Activated naive CD4-positive, alpha-beta T cell treated with anti-CD3 and anti-CD28 coated beads, Interleukin-2, amount 10 ng/mL, durations not matched to agents 7 days and 5 days (primary cell): ENCODE measurements at regions not wholly inside any gene's neighbourhood (a gene's known extent, or its start where the extent isn't known, plus 50 kb on each side); places are given as distances from the start of the nearest gene placed in this dataset.

Experiments used
- CTCF ChIA-PET: fragments of 350-600 bp; sonication (Branson Sonifier 250); formaldehyde crosslinking; loops from one replicate; lab custom pipeline; 2021; ENCODE audit warnings: antibody characterized with exemption; lab: Charles Lee
- DNase-seq: peaks from one replicate; pipeline ENCODE4 v3.0.0-alpha.2; 2020
- H3K27ac Mint-ChIP-seq: one replicate; pipeline ENCODE4 v1.8.0; 2021; ENCODE audit warnings: mild to moderate bottlenecking, moderate library complexity, mixed read lengths
- H3K27me3 Mint-ChIP-seq: one replicate; pipeline ENCODE4 v1.8.0; 2021; ENCODE audit warnings: mild to moderate bottlenecking, mixed read lengths
- H3K36me3 Mint-ChIP-seq: one replicate; pipeline ENCODE4 v1.8.0; 2021; ENCODE audit warnings: mixed read lengths
- H3K4me1 Mint-ChIP-seq: one replicate; pipeline ENCODE4 v1.8.0; 2021; ENCODE audit warnings: mixed read lengths
- H3K4me3 Mint-ChIP-seq: one replicate; pipeline ENCODE4 v1.8.0; 2021; ENCODE audit warnings: mild to moderate bottlenecking, moderate library complexity, mixed read lengths
- H3K9me3 Mint-ChIP-seq: one replicate; pipeline ENCODE4 v1.8.0; 2021; ENCODE audit warnings: mixed read lengths

DNA sequence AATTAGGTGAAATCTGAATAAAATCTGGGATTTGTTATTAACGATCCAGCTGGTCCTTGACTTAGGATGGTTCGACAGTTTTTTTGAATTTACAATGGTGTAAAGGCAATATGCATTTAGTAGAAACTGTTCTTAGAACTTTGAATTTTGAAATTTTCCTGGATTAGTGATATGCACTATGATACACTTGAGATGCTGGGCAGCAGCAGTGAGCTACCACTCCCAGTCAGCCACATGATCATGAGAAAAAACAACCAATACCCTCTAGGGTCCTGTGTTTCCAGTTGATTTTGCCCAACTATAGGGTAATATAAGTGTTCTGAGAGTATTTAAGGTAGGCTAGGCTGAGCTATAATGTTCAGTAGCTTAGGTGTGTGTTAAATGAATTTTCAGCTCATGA lies 303.7 kb downstream of the GPAT3 start:
- Mint-ChIP-seq H3K27me3 (no peaks in the 10 kb centered on the region), H3K9me3 (no peaks in the 10 kb centered on the region), H3K27ac (no peak overlapping the region), H3K4me3 (no peak overlapping the region), H3K4me1 (no peaks in the 10 kb centered on the region), H3K36me3 (no peaks in the 10 kb centered on the region)
- CTCF ChIA-PET, result no interaction called here
- no peak for DNase-seq

DNA sequence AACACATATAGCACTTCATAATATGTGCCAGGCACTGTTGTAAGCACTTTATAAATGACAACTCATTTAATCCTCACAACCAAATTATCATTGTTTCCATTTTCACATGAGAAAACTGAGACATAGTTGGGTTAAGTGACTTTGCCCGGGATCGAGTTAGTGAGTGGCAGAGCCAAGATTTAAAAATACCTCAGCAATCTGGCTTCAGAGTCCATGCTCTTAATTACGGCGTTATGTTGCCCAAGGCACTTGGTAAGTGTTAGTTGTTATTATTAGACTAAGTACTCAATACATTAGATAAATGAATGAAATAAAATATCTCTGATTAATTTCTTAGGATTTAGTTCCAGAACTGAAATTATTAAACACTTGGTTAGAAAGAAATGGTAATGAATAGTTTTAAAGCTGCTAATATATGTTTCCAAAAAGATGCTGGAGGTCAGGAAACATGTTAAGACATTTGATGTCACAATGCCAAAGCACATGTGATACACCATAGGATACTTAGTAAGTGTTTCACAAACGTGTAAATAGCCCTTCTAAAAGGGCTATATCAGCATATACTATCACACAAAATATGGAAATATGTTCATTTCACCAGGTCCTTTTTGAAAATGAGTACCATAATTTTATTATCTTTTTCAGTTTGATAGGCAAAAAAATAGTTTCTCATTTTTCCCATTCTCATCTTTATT lies 301.9 kb downstream of the GPAT3 start:
- no peaks in the 10 kb centered on the region for H3K36me3 Mint-ChIP-seq
- CTCF ChIA-PET, result no interaction called here
- DNase-seq, result no peak
- H3K27me3 Mint-ChIP-seq, result no peaks in the 10 kb centered on the region
- H3K4me1 Mint-ChIP-seq, result no peaks in the 10 kb centered on the region
- no peaks in the 10 kb centered on the region for H3K9me3 Mint-ChIP-seq
- H3K27ac Mint-ChIP-seq, result no peak overlapping the region
- H3K4me3 Mint-ChIP-seq, result no peak overlapping the region

DNA sequence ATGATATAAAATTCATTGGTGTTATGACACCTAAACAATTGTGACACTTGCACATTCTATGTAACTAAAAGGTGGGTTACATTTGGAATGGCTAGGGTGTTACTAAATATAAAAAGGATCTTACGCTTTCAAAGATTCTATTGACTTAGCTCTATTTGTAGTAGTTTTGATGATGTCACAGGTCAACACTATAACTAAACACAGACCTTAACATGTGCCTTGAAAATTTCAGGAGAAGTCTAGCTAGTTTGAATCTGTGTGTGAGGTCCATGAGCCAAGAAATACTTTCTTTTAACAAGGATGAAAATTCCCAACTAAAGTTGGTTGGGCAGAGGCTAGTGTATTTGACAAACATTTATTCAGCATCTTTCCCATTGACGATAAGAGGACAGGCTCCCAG lies 298.0 kb downstream of the GPAT3 start:
- Mint-ChIP-seq H3K4me3 (no peak overlapping the region), H3K9me3 (no peaks in the 10 kb centered on the region), H3K4me1 (no peaks in the 10 kb centered on the region), H3K27ac (no peak overlapping the region), H3K27me3 (no peaks in the 10 kb centered on the region), H3K36me3 (no peaks in the 10 kb centered on the region)
- DNase-seq, result no peak
- CTCF ChIA-PET, result no interaction called here

DNA sequence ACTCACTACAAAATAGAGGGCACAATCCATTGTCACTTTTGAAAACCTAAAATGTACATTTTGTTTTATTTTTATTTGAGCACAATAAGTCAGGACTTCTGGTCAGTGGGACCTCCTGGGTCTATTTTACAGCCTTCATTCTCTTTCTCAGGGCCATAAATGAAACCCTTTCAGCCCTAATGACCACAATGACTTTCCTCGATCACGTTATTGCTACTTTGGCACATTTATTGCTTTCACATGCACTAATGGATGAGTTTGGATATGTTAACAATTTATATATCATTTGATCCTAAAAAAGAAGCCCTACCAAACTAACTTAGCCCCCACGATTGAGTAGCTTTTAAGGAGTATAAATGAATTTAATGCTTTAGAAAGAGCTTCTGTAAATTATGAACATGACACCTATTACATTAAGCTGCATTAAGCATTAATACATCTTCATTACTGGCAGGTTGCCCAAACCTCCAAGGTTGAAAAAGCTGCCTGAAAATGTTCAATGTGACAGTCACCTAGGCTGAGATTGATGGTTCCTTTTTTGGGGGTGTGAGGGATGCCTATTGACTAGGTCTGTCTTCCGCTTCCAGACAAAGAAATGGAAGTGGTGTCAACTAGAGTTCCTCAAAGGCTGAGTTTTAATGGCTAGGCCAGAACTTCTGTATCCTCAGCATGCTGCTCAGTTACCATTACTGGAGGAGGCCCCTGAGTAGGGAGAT lies 296.4 kb downstream of the GPAT3 start:
- no peaks in the 10 kb centered on the region for H3K4me1 Mint-ChIP-seq
- H3K9me3 Mint-ChIP-seq, result no peaks in the 10 kb centered on the region
- no peak overlapping the region for H3K27ac Mint-ChIP-seq
- DNase-seq, result no peak
- CTCF ChIA-PET, result no interaction called here
- H3K36me3 Mint-ChIP-seq, result no peaks in the 10 kb centered on the region
- H3K27me3 Mint-ChIP-seq, result no peaks in the 10 kb centered on the region
- H3K4me3 Mint-ChIP-seq, result no peak overlapping the region

DNA sequence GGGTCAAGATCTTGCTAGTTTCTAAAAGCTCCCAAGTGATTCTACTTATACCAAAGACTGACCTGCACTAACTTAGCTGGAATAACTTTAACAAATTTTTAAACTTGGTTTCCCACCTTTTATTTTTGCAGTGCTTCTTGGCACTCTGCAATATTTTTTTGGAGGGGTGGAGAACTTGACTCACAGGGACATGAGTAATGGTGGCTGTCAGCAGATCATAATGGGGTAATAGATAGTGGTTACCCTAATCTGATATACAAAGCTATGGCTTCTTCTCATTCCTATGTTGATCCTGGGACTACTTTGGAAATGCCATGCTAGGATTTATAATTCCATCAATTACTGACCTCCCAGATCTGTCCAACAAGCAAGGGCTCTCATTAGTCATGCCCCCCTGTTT lies 295.7 kb downstream of the GPAT3 start:
- Mint-ChIP-seq H3K4me3 (no peak overlapping the region), H3K27ac (no peak overlapping the region), H3K27me3 (no peaks in the 10 kb centered on the region), H3K36me3 (no peaks in the 10 kb centered on the region), H3K4me1 (no peaks in the 10 kb centered on the region), H3K9me3 (no peaks in the 10 kb centered on the region)
- CTCF ChIA-PET, result no interaction called here
- DNase-seq, result no peak

DNA sequence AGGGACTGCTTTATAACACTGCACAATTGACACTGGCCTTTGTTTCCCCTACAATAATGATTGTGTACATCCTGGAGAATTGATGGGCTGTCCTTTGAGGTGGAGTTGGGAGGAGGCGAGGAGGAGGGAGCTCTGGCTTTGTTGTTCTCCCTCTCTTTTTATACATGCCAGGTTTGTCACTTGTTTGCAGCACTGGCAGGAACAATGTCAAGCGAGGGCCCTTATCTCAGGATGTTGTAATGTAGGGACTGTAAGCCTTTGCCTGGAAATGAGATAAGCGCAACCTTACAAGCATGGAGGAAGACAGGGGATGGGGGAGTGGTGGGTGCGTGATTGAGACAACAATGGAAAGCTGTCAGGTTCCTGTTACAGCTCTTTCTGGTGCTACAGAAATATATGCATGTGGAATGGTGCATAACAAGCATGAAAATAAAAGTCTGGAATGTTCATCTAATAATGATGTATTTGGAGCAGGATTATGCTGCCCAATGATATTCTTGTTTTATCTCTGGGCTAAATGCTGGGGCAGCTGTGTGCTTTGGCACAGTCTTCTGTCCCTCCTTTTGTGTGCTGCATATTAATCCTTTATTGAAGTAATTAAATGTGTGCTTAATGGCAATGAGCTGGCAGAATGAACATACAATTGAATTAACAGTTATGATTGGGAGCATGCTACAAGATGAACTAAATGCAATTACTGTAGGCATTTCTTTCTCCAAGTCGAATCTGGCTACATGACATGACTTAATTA lies 294.4 kb downstream of the GPAT3 start:
- Mint-ChIP-seq H3K4me1 (no peaks in the 10 kb centered on the region), H3K36me3 (no peaks in the 10 kb centered on the region), H3K27ac (no peak overlapping the region), H3K4me3 (no peak overlapping the region), H3K27me3 (no peaks in the 10 kb centered on the region), H3K9me3 (no peaks in the 10 kb centered on the region)
- no peak for DNase-seq
- CTCF ChIA-PET, result interaction anchor here (0.6 kb wide), 1 partner anchor 44 kb away, joined by 3 read pairs; no protein-coding TSS in a partner anchor

DNA sequence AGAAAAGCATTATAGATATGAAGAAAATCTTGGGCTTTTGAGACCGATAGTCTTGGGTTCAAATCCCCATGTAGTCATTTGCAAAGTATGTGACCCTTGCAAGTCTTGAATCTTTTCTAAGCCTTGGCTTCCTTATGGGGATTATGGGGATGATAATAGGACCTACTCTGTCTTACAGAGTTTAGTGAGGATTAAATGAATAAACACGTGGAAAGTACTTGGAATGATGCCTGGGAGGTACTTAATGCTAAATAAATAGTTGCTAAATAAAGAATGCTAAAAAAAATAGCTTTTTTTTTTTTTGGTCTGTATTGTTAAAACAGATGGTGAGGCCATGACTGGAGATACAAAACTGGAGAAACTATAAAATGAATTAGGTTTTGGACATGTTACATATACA lies 292.7 kb downstream of the GPAT3 start:
- Mint-ChIP-seq H3K4me1 (no peaks in the 10 kb centered on the region), H3K4me3 (no peak overlapping the region), H3K36me3 (no peaks in the 10 kb centered on the region), H3K27me3 (no peaks in the 10 kb centered on the region), H3K9me3 (no peaks in the 10 kb centered on the region), H3K27ac (no peak overlapping the region)
- CTCF ChIA-PET, result no interaction called here
- DNase-seq, result no peak

DNA sequence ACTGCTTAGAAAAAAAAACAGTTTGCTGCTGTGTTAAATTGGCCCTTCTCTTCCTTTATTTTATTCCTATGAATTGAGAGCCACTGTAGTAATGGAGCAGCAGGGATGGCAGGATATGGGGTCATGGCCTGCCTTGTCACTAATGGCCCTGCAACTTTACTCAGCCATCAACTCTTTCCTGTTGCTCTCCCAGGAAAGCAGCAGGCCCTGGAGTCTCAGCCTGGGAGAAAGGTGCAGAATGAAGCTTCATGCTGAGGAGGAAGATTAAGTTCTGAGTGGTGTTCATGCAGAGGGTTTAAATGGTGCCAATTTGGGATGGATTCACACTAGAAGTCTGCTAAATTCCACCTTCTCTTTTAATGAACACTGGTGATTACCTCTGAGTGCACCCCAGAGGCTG lies 285.6 kb downstream of the GPAT3 start:
- CTCF ChIA-PET, result no interaction called here
- DNase-seq, result no peak
- H3K36me3 Mint-ChIP-seq, result no peaks in the 10 kb centered on the region
- no peak overlapping the region for H3K4me3 Mint-ChIP-seq
- no peaks in the 10 kb centered on the region for H3K4me1 Mint-ChIP-seq
- H3K27me3 Mint-ChIP-seq, result no peaks in the 10 kb centered on the region
- H3K9me3 Mint-ChIP-seq, result peaks cover 2% of the 10 kb centered on the region
- H3K27ac Mint-ChIP-seq, result no peak overlapping the region

DNA sequence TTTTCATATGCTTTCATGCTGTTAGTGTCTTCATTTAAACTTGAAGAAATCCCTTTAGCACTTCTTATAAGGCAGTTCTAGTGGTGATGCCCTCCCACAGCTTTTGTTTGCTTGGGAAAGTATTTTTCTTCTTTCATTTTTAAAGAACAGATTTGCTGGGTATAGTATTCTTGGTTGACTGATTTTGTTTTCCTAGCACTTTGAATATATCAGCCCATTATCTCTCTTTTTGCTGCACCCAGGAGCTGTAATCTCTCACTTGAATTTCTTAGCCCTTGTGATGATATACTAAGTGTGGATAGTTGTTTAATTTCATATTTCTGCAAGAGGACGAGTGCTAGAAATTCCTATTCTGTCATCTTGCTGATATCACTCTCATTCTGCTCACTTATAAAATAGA lies 283.7 kb downstream of the GPAT3 start:
- CTCF ChIA-PET, result no interaction called here
- Mint-ChIP-seq H3K36me3 (no peaks in the 10 kb centered on the region), H3K4me1 (no peaks in the 10 kb centered on the region), H3K9me3 (peaks cover 2% of the 10 kb centered on the region), H3K27ac (no peak overlapping the region), H3K4me3 (no peak overlapping the region), H3K27me3 (no peaks in the 10 kb centered on the region)
- no peak for DNase-seq

DNA sequence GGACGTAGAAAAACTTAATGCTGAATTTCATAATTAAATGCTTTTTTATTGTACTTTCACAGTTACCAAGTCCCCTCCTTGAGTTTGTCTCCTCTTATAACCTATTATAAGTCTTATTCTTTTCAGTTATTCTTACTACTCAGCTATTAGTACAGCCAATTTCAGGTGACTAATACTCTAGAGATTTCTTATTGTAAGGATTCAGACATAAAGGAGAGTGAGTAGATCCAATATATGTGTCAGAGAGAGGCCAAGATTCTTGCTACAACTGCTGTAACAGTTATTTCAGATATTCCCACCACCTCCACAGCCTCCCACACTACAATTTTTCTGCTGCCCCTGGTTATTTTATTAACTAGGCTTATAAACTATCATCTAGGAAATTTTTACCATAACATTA lies 274.5 kb downstream of the GPAT3 start:
- no peak for DNase-seq
- Mint-ChIP-seq H3K36me3 (no peaks in the 10 kb centered on the region), H3K9me3 (no peaks in the 10 kb centered on the region), H3K27ac (no peak overlapping the region), H3K4me1 (no peaks in the 10 kb centered on the region), H3K4me3 (no peak overlapping the region), H3K27me3 (no peaks in the 10 kb centered on the region)
- CTCF ChIA-PET, result no interaction called here

DNA sequence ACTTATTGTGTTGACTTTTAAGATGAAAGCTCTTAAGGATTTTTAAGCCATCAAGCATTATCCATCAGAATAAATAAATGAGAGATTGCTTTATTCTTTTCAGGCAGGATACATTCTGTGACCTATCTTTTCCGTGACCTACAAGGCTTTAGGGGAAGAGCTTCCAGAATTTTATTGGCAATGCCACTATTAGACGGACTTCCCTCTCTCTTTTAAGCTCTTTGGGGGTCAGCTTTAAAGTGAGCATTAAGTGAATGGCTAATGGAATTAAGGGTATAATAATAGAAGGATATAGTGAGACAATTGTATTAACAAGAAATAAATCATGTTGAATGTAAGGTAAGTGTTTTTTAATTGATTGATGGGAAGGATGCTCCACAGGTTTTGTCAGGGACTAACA lies 273.7 kb downstream of the GPAT3 start:
- DNase-seq, result no peak
- Mint-ChIP-seq H3K27ac (no peak overlapping the region), H3K9me3 (no peaks in the 10 kb centered on the region), H3K4me1 (no peaks in the 10 kb centered on the region), H3K4me3 (no peak overlapping the region), H3K27me3 (no peaks in the 10 kb centered on the region), H3K36me3 (no peaks in the 10 kb centered on the region)
- CTCF ChIA-PET, result no interaction called here

DNA sequence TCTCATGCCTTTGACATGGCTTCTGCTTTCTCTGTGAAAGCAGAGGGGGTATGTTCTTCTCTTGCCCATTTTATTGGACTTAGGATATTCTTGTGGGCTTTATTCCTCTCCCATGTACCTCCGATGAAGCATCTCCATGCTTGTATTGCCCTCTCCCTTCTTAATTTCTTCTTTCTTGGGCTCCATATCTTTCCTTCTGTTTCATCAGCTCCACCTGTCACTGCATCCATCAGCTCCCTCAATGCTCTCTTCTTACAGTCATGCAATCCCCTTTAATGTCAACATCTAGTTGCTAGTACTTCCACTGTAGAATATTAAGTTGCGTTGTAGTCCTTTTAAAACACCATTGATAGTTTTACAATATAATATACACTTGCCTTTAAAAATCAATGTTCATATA lies 257.6 kb downstream of the GPAT3 start:
- H3K27me3 Mint-ChIP-seq, result no peaks in the 10 kb centered on the region
- peaks cover 3% of the 10 kb centered on the region for H3K4me1 Mint-ChIP-seq
- DNase-seq, result no peak
- H3K36me3 Mint-ChIP-seq, result no peaks in the 10 kb centered on the region
- no peak overlapping the region for H3K27ac Mint-ChIP-seq
- no peaks in the 10 kb centered on the region for H3K9me3 Mint-ChIP-seq
- CTCF ChIA-PET, result no interaction called here
- H3K4me3 Mint-ChIP-seq, result no peak overlapping the region

DNA sequence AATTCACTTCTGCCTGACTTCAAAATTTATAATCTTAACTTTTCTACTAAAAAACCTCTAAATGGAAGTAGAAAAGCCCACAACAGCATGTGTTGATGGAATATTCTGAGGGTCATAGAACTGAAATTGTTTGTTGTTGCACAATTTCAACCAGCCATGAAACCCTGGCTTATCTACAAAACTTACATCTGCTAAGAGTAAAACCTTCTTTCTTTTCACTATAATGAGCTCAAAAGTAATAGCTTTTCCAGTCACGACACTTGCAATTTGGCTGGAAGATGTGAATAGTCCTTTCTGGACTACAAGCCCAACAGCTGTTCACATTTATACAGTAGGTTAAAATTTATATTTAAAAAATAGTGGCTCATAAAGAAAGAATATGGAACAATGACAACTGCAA lies 250.0 kb downstream of the GPAT3 start:
- Mint-ChIP-seq H3K9me3 (no peaks in the 10 kb centered on the region), H3K36me3 (no peaks in the 10 kb centered on the region), H3K27me3 (peaks cover 3% of the 10 kb centered on the region), H3K4me3 (no peak overlapping the region), H3K4me1 (no peaks in the 10 kb centered on the region), H3K27ac (no peak overlapping the region)
- DNase-seq, result no peak
- CTCF ChIA-PET, result interaction anchor here (0.6 kb wide), 1 partner anchor 45 kb away, joined by 3 read pairs; no protein-coding TSS in a partner anchor

DNA sequence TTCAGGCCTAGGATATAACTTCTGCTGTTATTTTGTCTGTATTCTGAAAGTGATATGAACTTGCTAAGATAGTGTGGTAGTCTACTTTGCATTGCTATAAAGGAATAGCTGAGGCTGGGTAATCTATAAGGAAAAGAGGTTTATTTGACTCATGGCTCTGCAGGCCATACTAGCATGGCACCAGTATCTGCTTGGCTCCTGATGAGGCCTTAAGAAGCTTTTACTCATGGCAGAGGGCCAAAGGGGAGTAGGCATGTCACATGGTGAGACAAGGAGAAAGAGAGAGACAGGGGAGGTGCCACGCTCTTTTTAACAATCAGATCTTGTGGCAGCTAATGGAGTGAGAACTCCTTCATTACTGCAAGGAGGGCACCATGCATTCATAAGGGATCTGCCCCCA lies 247.3 kb downstream of the GPAT3 start:
- peaks cover 7% of the 10 kb centered on the region for H3K27me3 Mint-ChIP-seq
- no peaks in the 10 kb centered on the region for H3K4me1 Mint-ChIP-seq
- H3K27ac Mint-ChIP-seq, result no peak overlapping the region
- no peaks in the 10 kb centered on the region for H3K36me3 Mint-ChIP-seq
- no peak for DNase-seq
- H3K4me3 Mint-ChIP-seq, result no peak overlapping the region
- no peaks in the 10 kb centered on the region for H3K9me3 Mint-ChIP-seq
- CTCF ChIA-PET, result no interaction called here

DNA sequence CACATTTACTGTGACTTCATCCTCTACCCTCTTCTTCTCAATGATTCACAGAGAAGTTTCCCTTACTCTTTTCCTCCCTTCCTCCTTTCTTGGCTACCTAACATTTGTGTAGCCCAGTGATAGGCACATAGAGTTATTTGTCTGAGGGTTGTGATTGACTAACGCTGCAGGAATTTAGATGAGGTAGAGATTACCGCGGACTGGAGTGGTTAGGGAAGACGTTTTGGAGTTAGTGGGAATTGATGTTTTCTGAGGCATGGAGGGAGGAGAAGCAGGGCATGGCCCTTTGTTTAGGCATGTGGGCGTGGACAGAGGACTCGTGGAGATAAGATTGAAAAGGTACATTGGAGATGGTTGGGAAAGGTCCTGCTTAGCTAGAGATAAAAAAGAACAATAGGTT lies 246.7 kb downstream of the GPAT3 start:
- DNase-seq, result no peak
- no peaks in the 10 kb centered on the region for H3K9me3 Mint-ChIP-seq
- H3K27ac Mint-ChIP-seq, result no peak overlapping the region
- no peaks in the 10 kb centered on the region for H3K36me3 Mint-ChIP-seq
- no peaks in the 10 kb centered on the region for H3K4me1 Mint-ChIP-seq
- H3K27me3 Mint-ChIP-seq, result peaks cover 7% of the 10 kb centered on the region
- CTCF ChIA-PET, result interaction anchor here (0.6 kb wide), 1 partner anchor 80 kb away, joined by 4 read pairs; no protein-coding TSS in a partner anchor
- no peak overlapping the region for H3K4me3 Mint-ChIP-seq
